GM19438 (cell line): ENCODE measurements at regions not wholly inside any gene's neighbourhood (a gene's known extent, or its start where the extent isn't known, plus 50 kb on each side); places are given as distances from the start of the nearest gene placed in this dataset.
"Not testable (repeated sequence)": the region's sequence is repeated elsewhere in the genome, so short reads cannot be mapped to it uniquely, and the experiment has no call there.

Experiments
- ATAC-seq: cut with Tn5 transposase; IDR thresholded peaks from one replicate; pipeline ENCODE4 v1.9.1; 2021; ENCODE audit warnings: low read depth; ENCODE audit not compliant: unreplicated experiment

GRCh38 chr12:47610686-47611252 is 95.1 kb downstream of the RPAP3 start:
- ATAC-seq = no peak

GRCh38 chr12:47609806-47610205 is 96.0 kb downstream of the RPAP3 start:
- ATAC-seq = no peak

- ATAC-seq = not testable (repeated sequence)
Measured at GRCh38 chr12:47608671-47609070, 97.2 kb downstream of the RPAP3 start.

- ATAC-seq = no peak
Measured at GRCh38 chr12:47604221-47604873, 101.5 kb downstream of the RPAP3 start.

- no peak for ATAC-seq
Measured at GRCh38 chr12:47602949-47603558, 102.8 kb downstream of the RPAP3 start.

DNA sequence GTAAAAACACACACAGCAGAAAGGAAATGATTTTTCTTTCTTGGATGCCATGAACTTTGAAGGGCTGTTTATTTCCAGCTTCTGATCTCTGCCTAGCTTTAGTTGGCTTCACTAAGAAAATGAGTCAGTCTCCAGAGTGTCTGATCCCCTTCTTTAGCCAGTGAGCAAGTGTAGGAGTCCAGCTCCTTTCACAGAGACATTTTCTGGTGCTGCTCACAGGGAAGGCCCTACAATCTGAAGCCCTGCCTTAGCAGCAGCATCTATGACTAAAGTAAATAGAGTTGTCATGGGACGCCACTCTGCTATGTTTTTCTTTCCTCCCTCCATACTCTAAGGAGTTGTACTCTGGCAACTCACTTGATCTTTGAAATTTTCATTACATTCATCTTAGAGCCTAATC is 103.5 kb downstream of the RPAP3 start:
- ATAC-seq = no peak

GRCh38 chr12:47601071-47601470 is 104.8 kb downstream of the RPAP3 start:
- ATAC-seq = no peak

- ATAC-seq = no peak
Measured at GRCh38 chr12:47591795-47592194, 114.0 kb downstream of the RPAP3 start.

GRCh38 chr12:47591361-47591791 is 114.5 kb downstream of the RPAP3 start:
- no peak for ATAC-seq

- ATAC-seq = no peak
Measured at GRCh38 chr12:47590771-47591360, 115.0 kb downstream of the RPAP3 start.

DNA sequence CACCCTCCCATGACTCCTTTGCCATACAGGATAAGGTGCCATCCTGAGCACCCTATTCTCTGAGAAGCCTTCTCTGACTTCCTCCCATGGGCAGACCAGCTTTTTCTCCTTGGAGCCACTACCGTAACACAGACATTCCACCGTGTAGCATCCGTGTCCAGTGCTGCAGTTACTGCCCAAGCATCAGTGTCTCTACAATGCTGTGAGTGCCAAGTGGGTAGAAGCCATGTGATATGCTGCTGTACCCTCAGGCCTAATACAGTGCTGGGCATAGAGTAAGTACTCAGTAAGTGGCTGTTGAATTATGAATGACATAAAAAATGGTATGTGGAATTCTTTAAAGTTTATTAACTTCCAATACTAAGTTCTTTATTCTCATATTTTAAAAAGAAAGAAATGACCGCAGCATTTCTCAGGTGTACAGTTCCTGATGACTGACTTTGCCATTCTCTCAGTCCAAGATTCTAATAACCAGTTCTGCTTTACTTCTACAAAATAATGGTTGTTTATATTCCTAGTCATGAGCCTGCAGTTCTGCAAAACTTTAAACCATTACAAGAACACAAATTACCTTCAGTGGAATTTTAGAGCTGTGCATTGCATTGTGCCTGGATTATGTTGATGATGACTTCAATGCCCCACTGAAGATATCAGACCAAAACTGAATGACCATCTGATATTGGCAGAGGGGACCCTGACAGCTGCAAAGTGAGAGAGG is 118.7 kb downstream of the RPAP3 start:
- no peak for ATAC-seq

GRCh38 chr12:47585507-47585906 is 120.3 kb downstream of the RPAP3 start:
- no peak for ATAC-seq

DNA sequence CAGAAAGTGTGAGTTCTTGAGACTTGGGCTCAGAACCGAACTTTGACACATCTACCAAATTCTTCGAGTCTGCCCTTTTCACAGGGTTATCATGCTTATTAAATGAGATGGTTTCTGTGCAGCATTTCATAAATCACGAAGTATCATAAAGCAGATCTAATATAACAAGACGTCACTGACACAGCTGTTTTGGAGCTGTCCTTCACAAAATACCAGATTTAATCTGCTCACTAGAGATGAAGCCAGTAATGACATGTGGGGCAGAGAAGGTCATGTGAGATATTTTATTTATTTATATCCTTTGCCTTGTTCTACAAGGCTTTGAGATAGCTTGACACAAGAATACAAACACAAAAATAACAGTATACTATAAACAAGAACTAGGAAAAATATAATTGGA is 127.0 kb downstream of the RPAP3 start:
- ATAC-seq = no peak

DNA sequence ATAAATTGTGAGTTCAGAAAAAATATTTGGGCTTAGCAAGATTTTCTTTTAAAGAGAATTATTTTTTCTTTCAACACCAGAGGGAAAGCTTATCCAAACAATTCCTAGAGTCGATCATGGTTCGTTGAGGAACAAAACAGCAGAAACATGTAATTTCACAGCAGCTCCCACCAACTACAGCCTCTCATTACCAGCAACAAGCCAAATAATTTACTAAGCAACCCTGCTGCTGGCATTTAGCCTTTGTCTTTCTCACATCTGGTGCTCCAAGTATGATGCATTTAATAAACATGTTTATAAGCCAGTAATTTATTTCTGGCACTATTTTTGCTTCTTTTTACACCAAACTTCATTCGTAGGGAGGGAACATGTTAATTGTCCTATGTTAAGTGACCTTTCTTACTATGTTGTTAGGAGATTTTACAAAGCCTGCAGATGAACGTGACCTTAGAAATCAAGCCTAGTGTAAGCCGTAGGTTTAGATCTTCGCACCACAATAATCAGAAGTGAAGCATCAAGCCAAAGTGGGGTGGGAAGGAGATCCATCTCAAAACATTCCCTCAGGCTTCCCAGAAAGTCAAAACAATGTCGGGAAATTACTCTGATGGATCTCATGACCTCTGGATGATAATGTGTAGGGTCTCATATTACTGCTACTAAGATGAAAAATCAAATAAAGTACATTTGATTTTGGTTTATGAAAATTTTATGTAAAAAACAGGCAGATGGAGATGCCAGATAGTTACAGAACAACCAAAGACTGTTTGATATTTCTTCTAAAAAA is 128.4 kb downstream of the RPAP3 start:
- no peak for ATAC-seq

- no peak for ATAC-seq
Measured at GRCh38 chr12:47576289-47576945, 129.4 kb downstream of the RPAP3 start.

- no peak for ATAC-seq
Measured at GRCh38 chr12:47574252-47575021, 131.4 kb downstream of the RPAP3 start.

GRCh38 chr12:47573146-47573659 is 132.6 kb downstream of the RPAP3 start:
- ATAC-seq = no peak

DNA sequence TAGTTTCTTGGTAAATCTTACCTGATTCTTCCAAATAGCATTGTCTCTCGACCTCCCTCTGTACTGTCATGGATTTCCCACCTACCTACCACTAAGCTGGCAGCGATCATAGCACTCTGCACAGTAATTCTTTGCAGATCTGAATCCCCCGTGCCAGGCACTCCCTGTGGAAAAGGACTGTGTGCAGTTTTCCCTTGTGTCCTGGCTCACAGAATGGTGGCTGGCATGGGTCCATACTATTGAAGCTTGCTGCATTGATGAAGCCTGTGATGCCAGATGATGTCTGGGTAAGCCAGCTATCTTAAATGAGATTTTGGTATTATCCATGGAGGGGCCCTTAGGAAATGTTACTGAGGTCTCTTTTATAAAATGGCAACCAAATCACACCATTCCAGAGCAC is 135.7 kb downstream of the RPAP3 start:
- ATAC-seq = no peak

- no peak for ATAC-seq
Measured at GRCh38 chr12:47562201-47562600, 143.6 kb downstream of the RPAP3 start.
